ENCODE measurements at regions not wholly inside any gene's neighbourhood (a gene's known extent, or its start where the extent isn't known, plus 50 kb on each side); places are given as distances from the start of the nearest gene placed in this dataset.
"Not testable (repeated sequence)": the region's sequence is repeated elsewhere in the genome, so short reads cannot be mapped to it uniquely, and the experiment has no call there.

GRCh38 chr6:142637624-142638351 is 307.2 kb downstream of the HIVEP2 start:
- no peak for DNase-seq (ENCODE audit: low spot score)

- no peak for DNase-seq (ENCODE audit: low spot score)
Observed at GRCh38 chr6:142642651-142643050, 302.3 kb downstream of the HIVEP2 start.

- no peak for DNase-seq (ENCODE audit: low spot score)
Observed at GRCh38 chr6:142644866-142645265, 300.1 kb downstream of the HIVEP2 start.

- DNase-seq (ENCODE audit: low spot score), result no peak
Observed at GRCh38 chr6:142645663-142646062, 299.3 kb downstream of the HIVEP2 start.

GRCh38 chr6:142647449-142648035 is 297.4 kb downstream of the HIVEP2 start:
- no peak for DNase-seq (ENCODE audit: low spot score)

- no peak for DNase-seq (ENCODE audit: low spot score)
Observed at GRCh38 chr6:142648036-142648451, 296.9 kb downstream of the HIVEP2 start.

GRCh38 chr6:142648526-142648925 is 296.4 kb downstream of the HIVEP2 start:
- DNase-seq (ENCODE audit: low spot score), result no peak

- not testable (repeated sequence) for DNase-seq (ENCODE audit: low spot score)
Observed at GRCh38 chr6:142649438-142650234, 295.3 kb downstream of the HIVEP2 start.

- DNase-seq (ENCODE audit: low spot score), result no peak
Observed at GRCh38 chr6:142651384-142651783, 293.6 kb downstream of the HIVEP2 start.

GRCh38 chr6:142653710-142654420 is 291.1 kb downstream of the HIVEP2 start:
- no peak for DNase-seq (ENCODE audit: low spot score)

GRCh38 chr6:142659661-142660060 is 285.3 kb downstream of the HIVEP2 start:
- no peak for DNase-seq (ENCODE audit: low spot score)

- DNase-seq (ENCODE audit: low spot score), result no peak
Observed at GRCh38 chr6:142665393-142665792, 279.6 kb downstream of the HIVEP2 start.

- no peak for DNase-seq (ENCODE audit: low spot score)
Observed at GRCh38 chr6:142666599-142667185, 278.3 kb downstream of the HIVEP2 start.

GRCh38 chr6:142669471-142670351 is 275.3 kb downstream of the HIVEP2 start:
- DNase-seq (ENCODE audit: low spot score), result no peak

- DNase-seq (ENCODE audit: low spot score), result no peak
Observed at GRCh38 chr6:142671791-142672190, 273.2 kb downstream of the HIVEP2 start.

- no peak for DNase-seq (ENCODE audit: low spot score)
Observed at GRCh38 chr6:142675517-142675916, 269.5 kb downstream of the HIVEP2 start.

- no peak for DNase-seq (ENCODE audit: low spot score)
Observed at GRCh38 chr6:142676027-142676443, 268.9 kb downstream of the HIVEP2 start.

GRCh38 chr6:142676647-142677192 is 268.3 kb downstream of the HIVEP2 start:
- DNase-seq (ENCODE audit: low spot score), result no peak

- DNase-seq (ENCODE audit: low spot score), result peak; percentile 86
Observed at GRCh38 chr6:142679907-142680700, 264.9 kb downstream of the HIVEP2 start.

GRCh38 chr6:142681099-142681498 is 263.9 kb downstream of the HIVEP2 start:
- DNase-seq (ENCODE audit: low spot score), result no peak

Data from AG20443 (cell line).